NCI-H2196 (cell line): ENCODE measurements at regions not wholly inside any gene's neighbourhood (a gene's known extent, or its start where the extent isn't known, plus 50 kb on each side); places are given as distances from the start of the nearest gene placed in this dataset.
"Not testable (repeated sequence)": the region's sequence is repeated elsewhere in the genome, so short reads cannot be mapped to it uniquely, and the experiment has no call there.

Experiments
- DNase-seq: peaks from one replicate; lab custom pipeline; 2025; ENCODE audit not compliant: unreplicated experiment; lab: John Stamatoyannopoulos, UW

GRCh38 chr5:82959466-82959865 is 117.7 kb downstream of the TMEM167A start:
- no peak for DNase-seq

- DNase-seq = no peak
Measured at GRCh38 chr5:82956600-82956999, 120.6 kb downstream of the TMEM167A start.

GRCh38 chr5:82952326-82952725 is 124.9 kb downstream of the TMEM167A start:
- DNase-seq = no peak

GRCh38 chr5:82944267-82944666 is 132.9 kb downstream of the TMEM167A start:
- not testable (repeated sequence) for DNase-seq

GRCh38 chr5:82942083-82942881 is 134.9 kb downstream of the TMEM167A start:
- no peak for DNase-seq

GRCh38 chr5:82938901-82939725 is 138.1 kb downstream of the TMEM167A start:
- DNase-seq = no peak

GRCh38 chr5:82932473-82933220 is 144.5 kb downstream of the TMEM167A start:
- not testable (repeated sequence) for DNase-seq

GRCh38 chr5:82931110-82931509 is 146.1 kb downstream of the TMEM167A start:
- no peak for DNase-seq

GRCh38 chr5:82925061-82925411 is 152.2 kb downstream of the TMEM167A start:
- no peak for DNase-seq

GRCh38 chr5:82924226-82925060 is 152.8 kb downstream of the TMEM167A start:
- no peak for DNase-seq

- no peak for DNase-seq
Measured at GRCh38 chr5:82922086-82922734, 155.0 kb downstream of the TMEM167A start.

- no peak for DNase-seq
Measured at GRCh38 chr5:82918311-82919031, 158.7 kb downstream of the TMEM167A start.

GRCh38 chr5:82917584-82917983 is 159.6 kb downstream of the TMEM167A start:
- no peak for DNase-seq

GRCh38 chr5:82913971-82914370 is 163.2 kb downstream of the TMEM167A start:
- DNase-seq = no peak

GRCh38 chr5:82912462-82912861 is 164.7 kb downstream of the TMEM167A start:
- DNase-seq = no peak

GRCh38 chr5:82911910-82912309 is 165.3 kb downstream of the TMEM167A start:
- DNase-seq = no peak

GRCh38 chr5:82910905-82911304 is 166.3 kb downstream of the TMEM167A start:
- DNase-seq = no peak

- DNase-seq = no peak
Measured at GRCh38 chr5:82910491-82910890, 166.7 kb downstream of the TMEM167A start.

- DNase-seq = no peak
Measured at GRCh38 chr5:82909771-82910170, 167.4 kb downstream of the TMEM167A start.
